Duodenal mucosa (tissue), 2 donors: ENCODE measurements at regions not wholly inside any gene's neighbourhood (a gene's known extent, or its start where the extent isn't known, plus 50 kb on each side); places are given as distances from the start of the nearest gene placed in this dataset.

Source experiments
- H3K27ac ChIP-seq: one replicate; pipeline ENCODE4 v1.7.0; 2013; ENCODE audit warnings: low read depth, low read length
- H3K27me3 ChIP-seq, 2 donors: one replicate each; pipeline ENCODE4 v1.7.0; 2013; ENCODE audit warnings: low read length in 2 of 2, control low read depth in 1 of 2; ENCODE audit not compliant: insufficient read depth in 2 of 2, control insufficient read depth in 1 of 2
- H3K36me3 ChIP-seq, 2 donors: one replicate each; pipeline ENCODE4 v1.7.0; 2013; ENCODE audit warnings: low read length in 2 of 2, control low read depth in 1 of 2; ENCODE audit not compliant: insufficient read depth in 2 of 2, control insufficient read depth in 1 of 2
- H3K4me1 ChIP-seq, 2 donors: one replicate each; pipeline ENCODE4 v1.7.0; 2013; ENCODE audit warnings: low read length in 2 of 2, control low read depth in 1 of 2; ENCODE audit not compliant: insufficient read depth in 2 of 2, control insufficient read depth in 1 of 2
- H3K4me3 ChIP-seq, 2 donors: one replicate each; pipeline ENCODE4 v1.7.0; 2013; ENCODE audit warnings: low read length in 2 of 2, low read depth in 1 of 2
- H3K9ac ChIP-seq, 2 donors: one replicate each; pipeline ENCODE4 v1.7.0; 2013; ENCODE audit warnings: low read length in 2 of 2, low read depth in 1 of 2
- H3K9me3 ChIP-seq, 2 donors: one replicate each; pipeline ENCODE4 v1.7.0; 2013; ENCODE audit warnings: low read length in 2 of 2, control low read depth in 1 of 2; ENCODE audit not compliant: control insufficient read depth in 1 of 2

- Histone ChIP-seq H3K4me1 (no peaks in the 10 kb centered on the region), H3K27ac (no peak overlapping the region)
Measured at GRCh38 chr7:121448429-121448828, 52.3 kb upstream of the FAM3C start.

GRCh38 chr7:121447911-121448300, 51.8 kb upstream of the FAM3C start:
- H3K4me3 ChIP-seq, result no peak overlapping the region
- H3K4me1 ChIP-seq, result no peaks in the 10 kb centered on the region
- H3K27me3 ChIP-seq, result no peaks in the 10 kb centered on the region
- H3K27ac ChIP-seq, result no peak overlapping the region
- no peak overlapping the region for H3K9ac ChIP-seq
- H3K9me3 ChIP-seq, result no peaks in the 10 kb centered on the region
- H3K36me3 ChIP-seq, result no peaks in the 10 kb centered on the region

More at GRCh38 chr7:121448429-121448828, 52.3 kb upstream of the FAM3C start:
- Histone ChIP-seq H3K9me3 (no peaks in the 10 kb centered on the region), H3K4me3 (no peak overlapping the region), H3K27me3 (no peaks in the 10 kb centered on the region), H3K36me3 (no peaks in the 10 kb centered on the region), H3K9ac (no peak overlapping the region)

DNA sequence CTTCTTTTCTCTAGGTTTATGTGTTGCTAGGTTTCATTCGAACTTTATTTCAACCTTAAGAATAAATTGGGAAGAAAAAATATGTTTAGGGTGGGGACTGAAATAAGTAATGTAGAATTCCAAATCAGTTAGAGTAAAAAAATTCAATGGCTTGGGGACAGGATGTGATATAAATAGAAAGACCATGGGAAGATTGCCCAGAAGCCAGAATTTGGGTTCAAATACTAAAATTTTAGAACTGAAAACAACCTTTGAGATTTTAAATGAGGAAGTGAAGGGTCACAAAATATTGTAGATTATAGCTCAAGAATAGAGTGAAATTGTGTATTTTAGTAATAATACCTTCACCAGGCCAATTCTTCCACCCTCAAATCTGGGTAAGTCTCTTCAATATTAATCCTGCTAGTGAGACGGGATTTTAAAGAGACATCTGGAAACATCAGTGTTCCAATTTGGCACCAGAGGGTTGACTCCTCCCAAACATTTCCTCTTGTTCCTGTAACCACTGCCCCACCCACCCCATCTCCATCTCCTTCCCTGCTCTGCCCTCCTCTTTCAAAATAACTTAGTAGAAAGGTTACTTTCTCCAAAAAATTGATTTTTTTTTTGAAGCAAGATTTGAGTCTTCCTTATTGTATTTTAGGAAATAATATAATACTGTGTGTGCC, 51.3 kb upstream of the FAM3C start:
- Histone ChIP-seq H3K4me1 (no peaks in the 10 kb centered on the region), H3K27ac (no peak overlapping the region), H3K27me3 (no peaks in the 10 kb centered on the region), H3K4me3 (no peak overlapping the region), H3K9ac (no peak overlapping the region), H3K36me3 (no peaks in the 10 kb centered on the region), H3K9me3 (no peaks in the 10 kb centered on the region)

- H3K36me3 ChIP-seq, result no peaks in the 10 kb centered on the region
- H3K4me3 ChIP-seq, result no peak overlapping the region
- H3K4me1 ChIP-seq, result no peaks in the 10 kb centered on the region
- H3K9ac ChIP-seq, result no peak overlapping the region
- H3K9me3 ChIP-seq, result no peaks in the 10 kb centered on the region
- no peak overlapping the region for H3K27ac ChIP-seq
- H3K27me3 ChIP-seq, result no peaks in the 10 kb centered on the region
Measured at GRCh38 chr7:121446526-121446925, 50.4 kb upstream of the FAM3C start.
